ENCODE measurements at regions not wholly inside any gene's neighbourhood (a gene's known extent, or its start where the extent isn't known, plus 50 kb on each side); places are given as distances from the start of the nearest gene placed in this dataset.
A peak's percentile ranks its signal among the peaks of the same experiment; 100 is the strongest.
"Not testable (repeated sequence)": the region's sequence is repeated elsewhere in the genome, so short reads cannot be mapped to it uniquely, and the experiment has no call there.

- not testable (repeated sequence) for DNase-seq (ENCODE audit: low read depth in 2 of 2)
Observed at GRCh38 chr10:45056806-45057205, 56.1 kb downstream of the ZNF22 start.

- DNase-seq (ENCODE audit: low read depth in 2 of 2), result peak in 1 of 2 donors; percentile 63
Observed at GRCh38 chr10:45058580-45058979, 57.9 kb downstream of the ZNF22 start.

- DNase-seq (ENCODE audit: low read depth in 2 of 2), result peak in 1 of 2 donors; percentile 1
Observed at GRCh38 chr10:45058992-45059561, 58.4 kb downstream of the ZNF22 start.

- DNase-seq (ENCODE audit: low read depth in 2 of 2), result no peak
Observed at GRCh38 chr10:45059632-45060031, 58.9 kb downstream of the ZNF22 start.

- DNase-seq (ENCODE audit: low read depth in 2 of 2), result no peak
Observed at GRCh38 chr10:45061982-45062381, 61.3 kb downstream of the ZNF22 start.

- no peak for DNase-seq (ENCODE audit: low read depth in 2 of 2)
Observed at GRCh38 chr10:45063591-45064231, 63.0 kb downstream of the ZNF22 start.

GRCh38 chr10:45064998-45065397, 64.3 kb downstream of the ZNF22 start:
- no peak for DNase-seq (ENCODE audit: low read depth in 2 of 2)

GRCh38 chr10:45071043-45071813, 70.5 kb downstream of the ZNF22 start:
- no peak for DNase-seq (ENCODE audit: low read depth in 2 of 2)

GRCh38 chr10:45075216-45075615, 74.5 kb downstream of the ZNF22 start:
- no peak for DNase-seq (ENCODE audit: low read depth in 2 of 2)

GRCh38 chr10:45075826-45076380, 75.2 kb downstream of the ZNF22 start:
- no peak for DNase-seq (ENCODE audit: low read depth in 2 of 2)

GRCh38 chr10:45076891-45077290, 76.2 kb downstream of the ZNF22 start:
- no peak for DNase-seq (ENCODE audit: low read depth in 2 of 2)

GRCh38 chr10:45080331-45080730, 79.6 kb downstream of the ZNF22 start:
- no peak for DNase-seq (ENCODE audit: low read depth in 2 of 2)

- DNase-seq (ENCODE audit: low read depth in 2 of 2), result no peak
Observed at GRCh38 chr10:45082176-45082575, 81.5 kb downstream of the ZNF22 start.

- DNase-seq (ENCODE audit: low read depth in 2 of 2), result no peak
Observed at GRCh38 chr10:45091968-45092367, 91.2 kb downstream of the ZNF22 start.

GRCh38 chr10:45093945-45094344, 93.2 kb downstream of the ZNF22 start:
- no peak for DNase-seq (ENCODE audit: low read depth in 2 of 2)

- DNase-seq (ENCODE audit: low read depth in 2 of 2), result no peak
Observed at GRCh38 chr10:45095286-45095685, 94.6 kb downstream of the ZNF22 start.

GRCh38 chr10:45096001-45096400, 95.3 kb downstream of the ZNF22 start:
- DNase-seq (ENCODE audit: low read depth in 2 of 2), result no peak

- DNase-seq (ENCODE audit: low read depth in 2 of 2), result no peak
Observed at GRCh38 chr10:45100429-45100828, 99.7 kb downstream of the ZNF22 start.

GRCh38 chr10:45104674-45105073, 104.0 kb downstream of the ZNF22 start:
- no peak for DNase-seq (ENCODE audit: low read depth in 2 of 2)

GRCh38 chr10:45105309-45105708, 104.6 kb downstream of the ZNF22 start:
- not testable (repeated sequence) for DNase-seq (ENCODE audit: low read depth in 2 of 2)

- DNase-seq (ENCODE audit: low read depth in 2 of 2), result no peak
Observed at GRCh38 chr10:45106236-45106856, 105.6 kb downstream of the ZNF22 start.

GRCh38 chr10:45111509-45111908, 110.8 kb downstream of the ZNF22 start:
- no peak for DNase-seq (ENCODE audit: low read depth in 2 of 2)
